ENCODE measurements at regions not wholly inside any gene's neighbourhood (a gene's known extent, or its start where the extent isn't known, plus 50 kb on each side); places are given as distances from the start of the nearest gene placed in this dataset.

GRCh38 chr6:94622783-94623182, 954.6 kb upstream of the MANEA start:
- Histone ChIP-seq H3K27me3 (ENCODE audit: control insufficient read depth in 4 of 4, insufficient read depth in 4 of 4, low read length in 3 of 4) (no peaks in the 10 kb centered on the region), H3K9me3 (ENCODE audit: control insufficient read depth in 4 of 4, low read length in 3 of 4) (no peaks in the 10 kb centered on the region), H3K4me1 (ENCODE audit: control insufficient read depth in 4 of 4, insufficient read depth in 4 of 4, low read length in 3 of 4) (no peaks in the 10 kb centered on the region), H3K36me3 (ENCODE audit: control insufficient read depth in 4 of 4, insufficient read depth in 3 of 4, low read depth in 1 of 4, low read length in 3 of 4) (no peaks in the 10 kb centered on the region), H3K9ac (ENCODE audit: low read depth in 1 of 2, low read length in 2 of 2) (no peak overlapping the region), H3K4me3 (ENCODE audit: low read depth in 1 of 3, low read length in 3 of 3) (no peak overlapping the region), H3K27ac (ENCODE audit: low read depth in 1 of 2, low read length in 2 of 2) (no peak overlapping the region)
- TF ChIP-seq TAF1 (conservative IDR thresholded peaks at IDR 0.05) (no peak), GABPA (IDR thresholded peaks at IDR 0.05 in 1 of 2, conservative IDR thresholded peaks at IDR 0.05 in 1 of 2) (no peak), RXRA (IDR thresholded peaks at IDR 0.05) (no peak), FOXA1 (IDR thresholded peaks at IDR 0.05) (no peak), JUND (IDR thresholded peaks at IDR 0.05) (no peak), CTCF (IDR thresholded peaks at IDR 0.05; ENCODE audit: low read depth, low read length, missing input control) (no peak), HNF4G (IDR thresholded peaks at IDR 0.05) (no peak), HNF4A (conservative IDR thresholded peaks at IDR 0.05) (no peak), ATF3 (IDR thresholded peaks at IDR 0.05) (no peak), EGR1 (IDR thresholded peaks at IDR 0.05; ENCODE audit: low read depth in 2 of 2) (no peak), SP1 (IDR thresholded peaks at IDR 0.05) (no peak), MAX (IDR thresholded peaks at IDR 0.05) (no peak), NR2F2 (IDR thresholded peaks at IDR 0.05) (no peak), FOXA2 (IDR thresholded peaks at IDR 0.05) (no peak), RAD21 (IDR thresholded peaks at IDR 0.05) (no peak), REST (IDR thresholded peaks at IDR 0.05) (no peak), ZBTB33 (IDR thresholded peaks at IDR 0.05) (no peak), YY1 (IDR thresholded peaks at IDR 0.05) (no peak)
- no peak for DNase-seq (ENCODE audit: low spot score)

GRCh38 chr6:94600636-94601035, 976.7 kb upstream of the MANEA start:
- H3K27me3 ChIP-seq (ENCODE audit: control insufficient read depth in 4 of 4, insufficient read depth in 4 of 4, low read length in 3 of 4) = no peaks in the 10 kb centered on the region
- H3K36me3 ChIP-seq (ENCODE audit: control insufficient read depth in 4 of 4, insufficient read depth in 3 of 4, low read depth in 1 of 4, low read length in 3 of 4) = no peaks in the 10 kb centered on the region
- no peak for DNase-seq (ENCODE audit: low spot score)
- no peaks in the 10 kb centered on the region for H3K9me3 ChIP-seq (ENCODE audit: control insufficient read depth in 4 of 4, low read length in 3 of 4)
- H3K27ac ChIP-seq (ENCODE audit: low read depth in 1 of 2, low read length in 2 of 2) = no peak overlapping the region
- no peak overlapping the region for H3K4me3 ChIP-seq (ENCODE audit: low read depth in 1 of 3, low read length in 3 of 3)
- H3K4me1 ChIP-seq (ENCODE audit: control insufficient read depth in 4 of 4, insufficient read depth in 4 of 4, low read length in 3 of 4) = no peaks in the 10 kb centered on the region
- 38% methylated on average over 1 of the region's 1 CpG for WGBS
- H3K9ac ChIP-seq (ENCODE audit: low read depth in 1 of 2, low read length in 2 of 2) = no peak overlapping the region
- TF ChIP-seq HNF4G (IDR thresholded peaks at IDR 0.05) (no peak), NR2F2 (IDR thresholded peaks at IDR 0.05) (no peak), CTCF (IDR thresholded peaks at IDR 0.05; ENCODE audit: low read depth, low read length, missing input control) (no peak), MAX (IDR thresholded peaks at IDR 0.05) (no peak), YY1 (IDR thresholded peaks at IDR 0.05) (no peak), REST (IDR thresholded peaks at IDR 0.05) (no peak), EGR1 (IDR thresholded peaks at IDR 0.05; ENCODE audit: low read depth in 2 of 2) (no peak), JUND (IDR thresholded peaks at IDR 0.05) (no peak), GABPA (IDR thresholded peaks at IDR 0.05 in 1 of 2, conservative IDR thresholded peaks at IDR 0.05 in 1 of 2) (no peak), HNF4A (conservative IDR thresholded peaks at IDR 0.05) (no peak)
